Skeletal muscle satellite cell (primary cell): ENCODE measurements at regions not wholly inside any gene's neighbourhood (a gene's known extent, or its start where the extent isn't known, plus 50 kb on each side); places are given as distances from the start of the nearest gene placed in this dataset.
A peak's percentile ranks its signal among the peaks of the same experiment; 100 is the strongest.

Experiments
- H3K27me3 ChIP-seq: 2 replicates; pipeline ENCODE4 v1.7.0; 2013; ENCODE audit warnings: low read length; ENCODE audit not compliant: control insufficient read depth, insufficient read depth
- H3K36me3 ChIP-seq: 2 replicates; pipeline ENCODE4 v1.7.0; 2013; ENCODE audit warnings: mild to moderate bottlenecking, control low read depth, low read length; ENCODE audit not compliant: insufficient read depth
- H3K4me1 ChIP-seq: 2 replicates; pipeline ENCODE4 v1.7.0; 2013; ENCODE audit warnings: low read length; ENCODE audit not compliant: control insufficient read depth, insufficient read depth
- H3K4me2 ChIP-seq: 2 replicates; pipeline ENCODE4 v1.7.0; 2013; ENCODE audit warnings: mild to moderate bottlenecking, low read length
- H3K4me3 ChIP-seq: 2 replicates; pipeline ENCODE4 v1.7.0; 2013; ENCODE audit warnings: low read length
- H3K9ac ChIP-seq: 2 replicates; pipeline ENCODE4 v1.7.0; 2013; ENCODE audit warnings: mild to moderate bottlenecking, low read depth, low read length, moderate library complexity
- H3K9me3 ChIP-seq: replicated peaks from 2 replicates; pipeline ENCODE4 v1.7.0; 2013; ENCODE audit warnings: mild to moderate bottlenecking, control low read depth, low read length

DNA sequence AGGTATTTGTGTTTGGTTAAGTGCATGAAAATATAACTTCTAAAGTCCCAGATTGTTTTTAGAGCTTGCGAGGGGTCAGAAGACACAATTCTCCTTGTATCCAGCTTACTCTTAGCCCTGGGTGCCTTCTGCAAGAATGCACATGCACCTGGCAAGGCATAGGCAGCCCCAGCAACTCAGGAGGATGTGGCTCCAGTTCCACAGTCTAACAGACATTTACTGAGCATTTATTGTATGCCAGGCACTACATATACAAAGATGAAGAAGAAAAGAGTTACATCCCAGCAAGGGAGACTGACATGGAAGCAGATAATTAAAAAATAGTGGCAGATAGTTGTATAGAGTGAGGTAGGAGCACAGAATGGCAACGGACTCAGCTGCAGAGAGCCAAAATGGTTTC lies 101.1 kb upstream of the FRY start:
- H3K4me2 ChIP-seq = no peak overlapping the region
- no peaks in the 10 kb centered on the region for H3K9me3 ChIP-seq
- no peaks in the 10 kb centered on the region for H3K36me3 ChIP-seq
- H3K4me1 ChIP-seq = peaks cover 12% of the 10 kb centered on the region
- H3K9ac ChIP-seq = no peak overlapping the region
- no peak overlapping the region for H3K4me3 ChIP-seq
- H3K27me3 ChIP-seq = no peaks in the 10 kb centered on the region

DNA sequence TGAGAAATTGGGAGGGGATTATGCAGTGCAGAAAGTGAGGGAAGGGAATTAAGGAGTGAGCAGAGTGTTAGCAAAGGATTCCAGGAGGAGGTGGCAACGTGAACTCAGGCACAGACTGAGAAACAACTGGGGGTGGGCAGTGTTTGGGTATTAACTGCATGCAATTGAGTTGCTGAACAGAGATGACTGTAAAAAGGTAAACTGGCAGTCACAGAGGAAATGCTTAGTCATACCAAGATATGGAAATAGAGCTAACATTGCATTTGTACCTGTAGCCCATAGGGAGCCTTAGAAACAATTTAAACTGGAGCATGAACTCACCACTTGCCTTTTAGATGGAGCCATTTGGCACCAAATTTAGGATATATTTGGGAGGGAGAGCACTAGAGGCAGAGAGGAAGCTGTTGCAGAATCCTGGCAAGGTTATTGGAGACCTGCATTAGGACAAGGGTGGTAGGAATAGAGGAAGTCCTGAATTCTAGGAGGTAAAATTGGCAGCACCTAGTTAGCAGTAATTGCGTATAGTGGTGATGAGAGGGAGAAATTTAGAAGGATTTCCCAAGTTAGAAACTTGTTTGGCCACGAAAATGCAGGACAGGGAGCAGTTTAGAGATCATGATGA lies 100.6 kb upstream of the FRY start:
- Histone ChIP-seq H3K27me3 (no peaks in the 10 kb centered on the region), H3K4me1 (peaks cover 12% of the 10 kb centered on the region), H3K9ac (no peak overlapping the region), H3K9me3 (no peaks in the 10 kb centered on the region), H3K4me2 (no peak overlapping the region), H3K36me3 (no peaks in the 10 kb centered on the region), H3K4me3 (no peak overlapping the region)

DNA sequence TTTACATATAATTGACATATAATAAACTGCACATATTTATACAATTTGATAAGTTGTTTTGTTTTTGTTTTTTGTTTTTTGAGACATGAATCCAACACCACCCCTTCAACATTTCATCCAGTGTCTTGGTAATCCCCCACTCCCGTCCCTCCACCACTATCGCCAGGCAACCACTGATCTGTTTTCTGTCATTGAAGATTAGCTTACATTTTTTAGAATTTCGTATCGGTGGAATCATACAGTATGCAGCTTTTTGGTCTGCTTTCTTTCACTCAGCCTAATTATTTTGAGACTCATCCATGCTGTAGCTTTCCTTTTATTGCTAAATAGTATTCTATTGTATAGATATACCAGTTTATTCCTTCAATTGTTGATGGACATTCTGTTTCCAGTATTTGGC lies 94.1 kb upstream of the FRY start:
- Histone ChIP-seq H3K4me2 (no peak overlapping the region), H3K27me3 (no peaks in the 10 kb centered on the region), H3K9ac (no peak overlapping the region), H3K4me1 (no peaks in the 10 kb centered on the region), H3K9me3 (no peaks in the 10 kb centered on the region), H3K4me3 (no peak overlapping the region), H3K36me3 (no peaks in the 10 kb centered on the region)

DNA sequence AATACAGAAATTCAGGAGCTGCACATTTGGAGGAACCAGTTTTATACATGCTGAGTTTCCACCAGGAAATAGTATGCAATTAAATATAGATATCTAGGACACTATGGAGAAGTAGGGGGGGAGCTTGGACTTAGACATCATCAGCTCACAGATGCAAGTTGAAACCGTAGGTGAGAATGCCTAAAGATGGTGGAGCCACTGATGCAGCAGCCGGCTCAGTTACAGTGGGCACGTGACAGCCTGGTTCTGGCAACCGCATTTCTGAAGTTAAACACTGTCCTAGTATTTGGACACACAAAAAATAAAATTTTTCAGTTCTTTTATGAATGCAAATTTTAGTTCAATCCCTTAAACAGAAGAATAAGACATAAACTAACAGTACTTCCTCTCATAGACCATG lies 91.5 kb upstream of the FRY start:
- Histone ChIP-seq H3K9ac (no peak overlapping the region), H3K4me3 (no peak overlapping the region), H3K27me3 (no peaks in the 10 kb centered on the region), H3K36me3 (no peaks in the 10 kb centered on the region), H3K4me2 (no peak overlapping the region), H3K9me3 (no peaks in the 10 kb centered on the region), H3K4me1 (peaks cover 11% of the 10 kb centered on the region)

DNA sequence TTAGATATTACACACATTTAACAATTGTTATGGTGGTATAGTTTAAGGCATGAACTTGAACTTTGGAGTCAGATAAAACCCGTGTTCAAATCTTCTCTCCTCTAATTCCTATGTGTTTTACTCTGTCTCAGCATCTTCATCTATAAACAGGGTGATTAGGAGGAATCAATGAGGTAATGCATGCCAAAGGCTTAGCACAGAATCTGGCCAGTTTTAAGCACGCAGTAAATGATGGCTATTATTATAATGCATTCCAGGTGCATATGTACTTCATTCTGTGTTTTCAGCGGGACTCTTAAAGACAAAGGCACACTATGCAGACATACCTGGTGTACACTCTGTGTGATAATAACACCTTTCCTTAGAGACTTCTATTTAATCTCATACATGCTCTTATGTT lies 88.0 kb upstream of the FRY start:
- Histone ChIP-seq H3K4me1 (peaks cover 33% of the 10 kb centered on the region), H3K36me3 (no peaks in the 10 kb centered on the region)

DNA sequence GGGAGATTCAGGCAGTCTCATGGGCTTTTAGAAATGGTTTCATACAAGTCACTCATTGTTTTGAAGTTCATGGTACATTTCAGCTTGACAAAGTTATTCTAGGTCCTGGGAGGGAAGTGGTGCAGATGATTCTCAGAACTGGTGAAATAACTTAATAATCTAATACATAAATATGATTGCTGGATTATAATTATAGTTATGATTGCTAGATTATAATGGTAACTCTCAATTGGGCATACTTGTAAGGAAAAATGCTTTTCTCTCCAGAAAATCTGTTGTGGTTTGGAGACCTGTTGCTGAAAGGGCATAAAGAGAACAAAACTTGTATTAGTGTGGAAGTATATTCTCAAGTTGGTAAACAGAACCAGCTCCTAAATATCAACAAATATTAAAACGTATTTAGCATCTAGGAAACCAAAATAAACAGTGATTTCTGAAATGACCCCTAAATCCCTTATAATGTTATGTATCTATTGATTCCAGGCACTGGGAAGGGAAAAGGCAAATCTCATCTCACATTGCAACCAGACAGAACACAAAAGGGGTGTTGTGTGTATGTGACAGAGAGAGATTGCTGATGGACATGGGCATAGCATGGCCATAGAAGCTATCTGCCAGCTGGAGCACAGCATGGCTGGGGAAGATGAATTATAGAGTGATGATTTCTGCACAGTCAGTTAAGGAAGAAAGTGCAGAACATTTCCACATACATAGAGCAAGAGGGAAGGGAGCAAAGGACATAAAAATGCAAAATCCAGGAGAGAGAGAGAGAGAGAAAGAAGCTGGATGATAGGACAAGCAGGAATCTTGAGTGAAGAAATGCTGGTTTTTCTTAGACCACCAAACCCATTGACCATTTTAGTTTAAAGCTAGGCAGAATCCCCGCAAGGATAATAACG lies 87.1 kb upstream of the FRY start:
- H3K4me1 ChIP-seq = peaks cover 33% of the 10 kb centered on the region
- H3K4me3 ChIP-seq = peak overlapping the region; percentile 61
- no peaks in the 10 kb centered on the region for H3K27me3 ChIP-seq
- no peaks in the 10 kb centered on the region for H3K36me3 ChIP-seq
- no peaks in the 10 kb centered on the region for H3K9me3 ChIP-seq
- peak overlapping the region; percentile 50 for H3K9ac ChIP-seq
- peak overlapping the region; percentile 75 for H3K4me2 ChIP-seq

More for the DNA sequence above, 88.0 kb upstream of the FRY start:
- no peak overlapping the region for H3K4me2 ChIP-seq
- H3K9me3 ChIP-seq = no peaks in the 10 kb centered on the region
- H3K9ac ChIP-seq = no peak overlapping the region
- H3K4me3 ChIP-seq = no peak overlapping the region
- no peaks in the 10 kb centered on the region for H3K27me3 ChIP-seq

- H3K4me2 ChIP-seq = peak overlapping the region; percentile 75
- peaks cover 33% of the 10 kb centered on the region for H3K4me1 ChIP-seq
- H3K9ac ChIP-seq = peak overlapping the region; percentile 64
- no peaks in the 10 kb centered on the region for H3K27me3 ChIP-seq
- no peaks in the 10 kb centered on the region for H3K36me3 ChIP-seq
- H3K4me3 ChIP-seq = peak overlapping the region; percentile 61
- no peaks in the 10 kb centered on the region for H3K9me3 ChIP-seq
These were observed 86.2 kb upstream of the FRY start for GRCh38 chr13:31945202-31945961.

GRCh38 chr13:31946091-31946770 lies 85.3 kb upstream of the FRY start:
- H3K9ac ChIP-seq = peak overlapping the region; percentile 64
- no peaks in the 10 kb centered on the region for H3K36me3 ChIP-seq

DNA sequence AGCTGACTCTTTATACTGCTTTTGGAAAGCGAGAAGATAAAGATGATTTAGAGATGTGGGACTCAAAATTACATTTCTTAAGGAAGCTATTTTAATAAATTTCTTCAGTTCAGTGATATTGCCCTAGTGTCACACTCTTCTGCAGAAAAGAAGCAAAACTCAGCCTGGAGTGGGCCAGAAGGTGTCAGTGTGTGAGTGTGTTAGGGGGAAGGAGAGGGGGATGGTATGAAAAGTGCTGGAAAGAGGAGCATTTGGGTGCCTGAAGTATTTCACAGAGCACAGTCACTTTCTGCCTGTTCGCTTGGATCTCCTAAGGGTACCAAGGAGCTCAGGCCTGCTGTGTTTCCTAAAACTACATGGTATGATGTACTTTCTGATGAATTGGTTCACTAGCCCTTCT lies 84.5 kb upstream of the FRY start:
- no peaks in the 10 kb centered on the region for H3K9me3 ChIP-seq
- peak overlapping the region; percentile 61 for H3K4me3 ChIP-seq
- peak overlapping the region; percentile 45 for H3K9ac ChIP-seq
- H3K36me3 ChIP-seq = no peaks in the 10 kb centered on the region
- H3K4me1 ChIP-seq = peaks cover 33% of the 10 kb centered on the region
- peak overlapping the region; percentile 75 for H3K4me2 ChIP-seq
- H3K27me3 ChIP-seq = no peaks in the 10 kb centered on the region

More at GRCh38 chr13:31946091-31946770, 85.3 kb upstream of the FRY start:
- peak overlapping the region; percentile 75 for H3K4me2 ChIP-seq
- peaks cover 33% of the 10 kb centered on the region for H3K4me1 ChIP-seq
- no peaks in the 10 kb centered on the region for H3K27me3 ChIP-seq
- no peaks in the 10 kb centered on the region for H3K9me3 ChIP-seq
- peak overlapping the region; percentile 61 for H3K4me3 ChIP-seq

- Histone ChIP-seq H3K4me2 (peak overlapping the region; percentile 75), H3K4me3 (peak overlapping the region; percentile 61), H3K4me1 (peaks cover 33% of the 10 kb centered on the region), H3K9me3 (no peaks in the 10 kb centered on the region), H3K9ac (peak overlapping the region; percentile 45), H3K27me3 (no peaks in the 10 kb centered on the region), H3K36me3 (peaks cover under 1% of the 10 kb centered on the region)
These were observed 84.1 kb upstream of the FRY start for GRCh38 chr13:31947506-31947905.

DNA sequence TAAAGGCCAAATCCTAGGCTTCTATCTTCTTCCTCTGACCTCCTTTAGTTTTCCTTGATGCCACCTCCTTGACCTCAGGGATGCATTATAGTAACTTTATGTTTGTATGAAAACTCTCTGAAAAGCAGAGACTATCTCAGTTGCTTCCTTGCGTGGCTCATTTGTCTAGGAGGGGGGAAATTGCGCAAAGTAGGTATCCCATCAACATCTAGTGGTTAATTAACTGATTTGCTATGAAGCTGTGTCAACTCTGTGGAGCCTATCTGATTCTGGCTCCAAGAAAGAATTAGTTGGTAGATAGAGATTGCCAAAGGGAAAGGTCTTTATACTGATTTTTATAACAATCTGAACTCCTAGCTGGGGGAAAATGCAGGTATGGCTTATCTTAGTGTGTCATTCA lies 82.1 kb upstream of the FRY start:
- no peaks in the 10 kb centered on the region for H3K27me3 ChIP-seq
- peaks cover 28% of the 10 kb centered on the region for H3K4me1 ChIP-seq
- H3K9ac ChIP-seq = no peak overlapping the region
- peaks cover 6% of the 10 kb centered on the region for H3K36me3 ChIP-seq
- H3K4me3 ChIP-seq = no peak overlapping the region
- no peaks in the 10 kb centered on the region for H3K9me3 ChIP-seq
- H3K4me2 ChIP-seq = no peak overlapping the region
